ENCODE measurements at regions not wholly inside any gene's neighbourhood (a gene's known extent, or its start where the extent isn't known, plus 50 kb on each side); places are given as distances from the start of the nearest gene placed in this dataset.

GRCh38 chr6:81938014-81938856, 185.8 kb upstream of the TENT5A start:
- Histone ChIP-seq H3K27me3 (ENCODE audit: control insufficient read depth in 4 of 4, insufficient read depth in 4 of 4, low read length in 3 of 4) (no peaks in the 10 kb centered on the region), H3K4me1 (ENCODE audit: control insufficient read depth in 4 of 4, insufficient read depth in 4 of 4, low read length in 3 of 4) (peaks cover 0 to 12% (median 5%) of the 10 kb centered on the region in 4 donors), H3K27ac (ENCODE audit: low read depth in 1 of 2, low read length in 2 of 2) (peak overlapping the region; percentile 93 to 96), H3K9ac (ENCODE audit: low read depth in 1 of 2, low read length in 2 of 2) (peak overlapping the region; percentile 80 to 91), H3K9me3 (ENCODE audit: control insufficient read depth in 4 of 4, low read length in 3 of 4) (no peaks in the 10 kb centered on the region), H3K36me3 (ENCODE audit: control insufficient read depth in 4 of 4, insufficient read depth in 3 of 4, low read depth in 1 of 4, low read length in 3 of 4) (no peaks in the 10 kb centered on the region), H3K4me3 (ENCODE audit: low read depth in 1 of 3, low read length in 3 of 3) (peak overlapping the region; percentile 44 to 59 (median 46))
- no peak for DNase-seq (ENCODE audit: low spot score)
- TF ChIP-seq ZBTB33 (IDR thresholded peaks at IDR 0.05) (peak; percentile 64), CTCF (IDR thresholded peaks at IDR 0.05; ENCODE audit: low read depth, low read length, missing input control) (no peak), MAX (IDR thresholded peaks at IDR 0.05) (peak; percentile 64), YY1 (IDR thresholded peaks at IDR 0.05) (peak; percentile 47), NR2F2 (IDR thresholded peaks at IDR 0.05) (no peak), ATF3 (IDR thresholded peaks at IDR 0.05) (peak; percentile 94), GABPA (IDR thresholded peaks at IDR 0.05 in 1 of 2, conservative IDR thresholded peaks at IDR 0.05 in 1 of 2) (no peak), TAF1 (conservative IDR thresholded peaks at IDR 0.05) (peak; percentile 75), HNF4A (conservative IDR thresholded peaks at IDR 0.05) (peak; percentile 93 to 94), RXRA (IDR thresholded peaks at IDR 0.05) (peak; percentile 27 to 65), SP1 (IDR thresholded peaks at IDR 0.05) (peak; percentile 87), REST (IDR thresholded peaks at IDR 0.05) (peak; percentile 84), RAD21 (IDR thresholded peaks at IDR 0.05) (peak; percentile 31 to 33), FOXA2 (IDR thresholded peaks at IDR 0.05) (peak; percentile 51), HNF4G (IDR thresholded peaks at IDR 0.05) (peak; percentile 88), EGR1 (IDR thresholded peaks at IDR 0.05; ENCODE audit: low read depth in 2 of 2) (peak in 1 of 2 donors; percentile 22), FOXA1 (IDR thresholded peaks at IDR 0.05) (no peak), JUND (IDR thresholded peaks at IDR 0.05) (peak; percentile 82 to 97)
- WGBS, result 13% methylated on average over 4 of the region's 4 CpGs

All from liver (tissue), 8 donors.